ENCODE measurements at regions not wholly inside any gene's neighbourhood (a gene's known extent, or its start where the extent isn't known, plus 50 kb on each side); places are given as distances from the start of the nearest gene placed in this dataset.

- TF ChIP-seq MAX (IDR thresholded peaks at IDR 0.05) (no peak), ZBTB7A (IDR thresholded peaks at IDR 0.05; ENCODE audit: low read depth) (no peak), TCF12 (IDR thresholded peaks at IDR 0.05; ENCODE audit: low read depth) (no peak)
Observed at GRCh38 chr4:110682311-110682710, 59.4 kb upstream of the PITX2 start.

Measured in Ishikawa (cell line).